ENCODE measurements at regions not wholly inside any gene's neighbourhood (a gene's known extent, or its start where the extent isn't known, plus 50 kb on each side); places are given as distances from the start of the nearest gene placed in this dataset.

- H3K9ac ChIP-seq (ENCODE audit: extremely low read depth, low read length, poor library complexity, severe bottlenecking): no peak overlapping the region
- H3K4me1 Mint-ChIP-seq: no peaks in the 10 kb centered on the region
- no peaks in the 10 kb centered on the region for H3K4me1 ChIP-seq (ENCODE audit: control insufficient read depth, insufficient read depth, low read length)
- 94 to 96% methylated on average over 10 to 15 of the region's 15 CpGs for WGBS, 2 experiments (ENCODE audit: insufficient coverage in 1 of 2, insufficient read length in 1 of 2)
- H3K27me3 ChIP-seq (ENCODE audit: control insufficient read depth, insufficient read depth, low read length, poor library complexity, severe bottlenecking): no peaks in the 10 kb centered on the region
- no peak overlapping the region for H3K27ac ChIP-seq (ENCODE audit: low read depth, low read length)
- no peaks in the 10 kb centered on the region for H3K9me3 ChIP-seq (ENCODE audit: control insufficient read depth, low read length)
- H3K36me3 Mint-ChIP-seq (ENCODE audit: low read depth): no peaks in the 10 kb centered on the region
- no peak overlapping the region for H3K4me3 ChIP-seq (ENCODE audit: low read length)
- no peak for TF ChIP-seq CTCF (conservative IDR thresholded peaks at IDR 0.05)
- H3K27ac Mint-ChIP-seq: no peak overlapping the region
- H3K9me3 Mint-ChIP-seq: no peaks in the 10 kb centered on the region
- H3K27me3 Mint-ChIP-seq (ENCODE audit: insufficient read depth): no peaks in the 10 kb centered on the region
- peak; percentile 26 for DNase-seq
- H3K36me3 ChIP-seq (ENCODE audit: control insufficient read depth, insufficient read depth, low read length): no peaks in the 10 kb centered on the region
- H3K4me3 Mint-ChIP-seq: no peak overlapping the region
Observed at GRCh38 chr9:134556531-134557068, 85.0 kb upstream of the COL5A1 start.

- WGBS, 2 experiments (ENCODE audit: insufficient coverage in 1 of 2, insufficient read length in 1 of 2): 93 to 98% methylated on average over 16 to 18 of the region's 18 CpGs
- Histone ChIP-seq H3K36me3 (ENCODE audit: control insufficient read depth, insufficient read depth, low read length) (no peaks in the 10 kb centered on the region), H3K9ac (ENCODE audit: extremely low read depth, low read length, poor library complexity, severe bottlenecking) (no peak overlapping the region), H3K4me3 (ENCODE audit: low read length) (no peak overlapping the region), H3K27ac (ENCODE audit: low read depth, low read length) (no peak overlapping the region), H3K4me1 (ENCODE audit: control insufficient read depth, insufficient read depth, low read length) (no peaks in the 10 kb centered on the region), H3K27me3 (ENCODE audit: control insufficient read depth, insufficient read depth, low read length, poor library complexity, severe bottlenecking) (no peaks in the 10 kb centered on the region), H3K9me3 (ENCODE audit: control insufficient read depth, low read length) (no peaks in the 10 kb centered on the region)
- H3K4me1 Mint-ChIP-seq: no peaks in the 10 kb centered on the region
- TF ChIP-seq CTCF (conservative IDR thresholded peaks at IDR 0.05): no peak
- peak; percentile 35 for DNase-seq
- H3K36me3 Mint-ChIP-seq (ENCODE audit: low read depth): no peaks in the 10 kb centered on the region
- no peaks in the 10 kb centered on the region for H3K9me3 Mint-ChIP-seq
- no peak overlapping the region for H3K4me3 Mint-ChIP-seq
- no peak overlapping the region for H3K27ac Mint-ChIP-seq
- no peaks in the 10 kb centered on the region for H3K27me3 Mint-ChIP-seq (ENCODE audit: insufficient read depth)
Observed at GRCh38 chr9:134557331-134557730, 84.3 kb upstream of the COL5A1 start.

GRCh38 chr9:134558124-134558905 is 83.3 kb upstream of the COL5A1 start:
- no peaks in the 10 kb centered on the region for H3K4me1 Mint-ChIP-seq
- no peak for TF ChIP-seq CTCF (conservative IDR thresholded peaks at IDR 0.05)
- 92 to 97% methylated on average over 13 to 19 of the region's 19 CpGs for WGBS, 2 experiments (ENCODE audit: insufficient coverage in 1 of 2, insufficient read length in 1 of 2)

More at GRCh38 chr9:134558124-134558905, 83.3 kb upstream of the COL5A1 start:
- DNase-seq: peak; percentile 15
- Histone ChIP-seq H3K9ac (ENCODE audit: extremely low read depth, low read length, poor library complexity, severe bottlenecking) (no peak overlapping the region), H3K27me3 (ENCODE audit: control insufficient read depth, insufficient read depth, low read length, poor library complexity, severe bottlenecking) (no peaks in the 10 kb centered on the region), H3K36me3 (ENCODE audit: control insufficient read depth, insufficient read depth, low read length) (no peaks in the 10 kb centered on the region), H3K9me3 (ENCODE audit: control insufficient read depth, low read length) (no peaks in the 10 kb centered on the region), H3K4me1 (ENCODE audit: control insufficient read depth, insufficient read depth, low read length) (no peaks in the 10 kb centered on the region), H3K27ac (ENCODE audit: low read depth, low read length) (no peak overlapping the region), H3K4me3 (ENCODE audit: low read length) (no peak overlapping the region)
- Mint-ChIP-seq H3K36me3 (ENCODE audit: low read depth) (no peaks in the 10 kb centered on the region), H3K27me3 (ENCODE audit: insufficient read depth) (no peaks in the 10 kb centered on the region), H3K27ac (no peak overlapping the region), H3K4me3 (no peak overlapping the region), H3K9me3 (peaks cover 2% of the 10 kb centered on the region)

Measured in endodermal cell (in vitro differentiated cells).